WTC11 (cell line): ENCODE measurements at regions not wholly inside any gene's neighbourhood (a gene's known extent, or its start where the extent isn't known, plus 50 kb on each side); places are given as distances from the start of the nearest gene placed in this dataset.

Source experiments
- ATAC-seq: fragments of 200-7000 bp; cut with Tn5 transposase; 2 replicates; pipeline ENCODE4 v1.10.0; 2021; ENCODE audit warnings: mild to moderate bottlenecking, moderate library complexity
- CTCF ChIA-PET: fragments of 300-600 bp; sonication (Branson Sonifier 250); formaldehyde crosslinking; loops from one replicate; lab custom pipeline; 2021; ENCODE audit warnings: antibody characterized with exemption; lab: Charles Lee
- POLR2A ChIA-PET: fragments of 350-600 bp; sonication (Branson Sonifier 250); formaldehyde crosslinking; loops from one replicate; lab custom pipeline; 2021; ENCODE audit warnings: antibody characterized with exemption; lab: Charles Lee
- DNase-seq: peaks from one replicate; pipeline ENCODE4 v3.0.0; 2021; ENCODE audit warnings: low spot score
- H3K27ac Mint-ChIP-seq: 2 replicates; pipeline ENCODE4 v1.8.0; 2021; ENCODE audit warnings: mixed read lengths
- H3K27me3 Mint-ChIP-seq: 2 replicates; pipeline ENCODE4 v1.8.0; 2021; ENCODE audit warnings: low read depth, mild to moderate bottlenecking, moderate library complexity, mixed read lengths
- H3K36me3 Mint-ChIP-seq: 2 replicates; pipeline ENCODE4 v1.8.0; 2021; ENCODE audit warnings: mixed read lengths
- H3K4me1 Mint-ChIP-seq: 2 replicates; pipeline ENCODE4 v1.8.0; 2022; ENCODE audit warnings: mixed read lengths
- H3K4me3 Mint-ChIP-seq: 2 replicates; pipeline ENCODE4 v1.8.0; 2021; ENCODE audit warnings: mild to moderate bottlenecking, moderate library complexity, mixed read lengths
- H3K9me3 Mint-ChIP-seq: 2 replicates; pipeline ENCODE4 v1.8.0; 2021; ENCODE audit warnings: mixed read lengths
- ATF3 ChIP-seq: sonication (generic); formaldehyde crosslinking; conservative IDR thresholded peaks from 2 replicates; pipeline ENCODE4 v1.8.1; 2022; ENCODE audit warnings: mild to moderate bottlenecking, missing genetic modification reagents
- CREB1 ChIP-seq: sonication (generic); formaldehyde crosslinking; IDR thresholded peaks from 2 replicates; pipeline ENCODE4 v1.8.0; 2023; ENCODE audit warnings: mild to moderate bottlenecking, missing genetic modification reagents
- E2F1 ChIP-seq: sonication (generic); formaldehyde crosslinking; IDR thresholded peaks from 2 replicates; pipeline ENCODE4 v1.8.0; 2022; ENCODE audit warnings: mild to moderate bottlenecking, missing genetic modification reagents
- E2F4 ChIP-seq: sonication (generic); formaldehyde crosslinking; IDR thresholded peaks from 2 replicates; pipeline ENCODE4 v1.8.1; 2022; ENCODE audit warnings: low read depth, mild to moderate bottlenecking, moderate library complexity, missing genetic modification reagents, borderline replicate concordance
- E2F5 ChIP-seq: sonication (generic); formaldehyde crosslinking; IDR thresholded peaks from 2 replicates; pipeline ENCODE4 v1.8.1; 2022; ENCODE audit warnings: mild to moderate bottlenecking, moderate library complexity, missing genetic modification reagents
- EMX1 ChIP-seq: fragments of 250-450 bp; sonication (Bioruptor Pico); IDR thresholded peaks from 2 replicates; pipeline ENCODE4 v1.8.0; 2021; ENCODE audit warnings: mild to moderate bottlenecking
- GABPB1 ChIP-seq: sonication (generic); formaldehyde crosslinking; IDR thresholded peaks from 2 replicates; pipeline ENCODE4 v1.8.1; 2023; ENCODE audit warnings: mild to moderate bottlenecking, missing genetic modification reagents
- GRHL2 ChIP-seq: fragments of 250-450 bp; sonication (Bioruptor Pico); IDR thresholded peaks from 2 replicates; pipeline ENCODE4 v1.8.0; 2022; ENCODE audit warnings: mild to moderate bottlenecking, moderate library complexity; ENCODE audit not compliant: insufficient replicate concordance, severe bottlenecking
- GTF2I ChIP-seq: fragments of 250-450 bp; sonication (Bioruptor Pico); conservative IDR thresholded peaks from 2 replicates; pipeline ENCODE4 v1.4.0; 2021; ENCODE audit warnings: mild to moderate bottlenecking
- HMGA2 ChIP-seq: fragments of 250-450 bp; sonication (Bioruptor Pico); IDR thresholded peaks from 2 replicates; pipeline ENCODE4 v1.4.0; 2021; ENCODE audit warnings: mild to moderate bottlenecking, moderate library complexity
- IRF2 ChIP-seq: sonication (generic); formaldehyde crosslinking; IDR thresholded peaks from 2 replicates; pipeline ENCODE4 v1.8.0; 2022; ENCODE audit warnings: low read depth, missing genetic modification reagents, borderline replicate concordance
- JAZF1 ChIP-seq: fragments of 250-450 bp; sonication (Bioruptor Pico); IDR thresholded peaks from 2 replicates; pipeline ENCODE4 v1.9.0; 2021; ENCODE audit warnings: moderate library complexity, mild to moderate bottlenecking, inconsistent platforms
- MLX ChIP-seq: sonication (generic); formaldehyde crosslinking; IDR thresholded peaks from 2 replicates; pipeline ENCODE4 v1.8.1; 2023; ENCODE audit warnings: mild to moderate bottlenecking, missing genetic modification reagents, moderate library complexity
- NR2C2 ChIP-seq: sonication (generic); formaldehyde crosslinking; IDR thresholded peaks from 2 replicates; pipeline ENCODE4 v1.8.0; 2022; ENCODE audit warnings: mild to moderate bottlenecking, missing genetic modification reagents
- NR3C1 ChIP-seq: sonication (generic); formaldehyde crosslinking; conservative IDR thresholded peaks from 2 replicates; pipeline ENCODE4 v1.8.1; 2023; ENCODE audit warnings: low read depth, mild to moderate bottlenecking, missing genetic modification reagents
- OVOL2 ChIP-seq: fragments of 250-450 bp; sonication (Bioruptor Pico); IDR thresholded peaks from 2 replicates; pipeline ENCODE4 v1.9.0; 2021; ENCODE audit warnings: mild to moderate bottlenecking, borderline replicate concordance
- STAT6 ChIP-seq: sonication (generic); formaldehyde crosslinking; conservative IDR thresholded peaks from 2 replicates; pipeline ENCODE4 v1.8.1; 2023; ENCODE audit warnings: mild to moderate bottlenecking, low read depth, missing genetic modification reagents, moderate library complexity
- ZMAT4 ChIP-seq: fragments of 250-450 bp; sonication (Bioruptor Pico); IDR thresholded peaks from 2 replicates; pipeline ENCODE4 v1.9.0; 2021; ENCODE audit warnings: mild to moderate bottlenecking
- ZNF281 ChIP-seq: sonication (generic); formaldehyde crosslinking; IDR thresholded peaks from 2 replicates; pipeline ENCODE4 v1.8.0; 2023; ENCODE audit warnings: mild to moderate bottlenecking, missing genetic modification reagents

GRCh38 chr4:17009871-17010367 lies 111.5 kb upstream of the LDB2 start:
- Mint-ChIP-seq H3K4me3 (no peak overlapping the region), H3K27me3 (no peaks in the 10 kb centered on the region), H3K9me3 (peaks cover 9% of the 10 kb centered on the region), H3K27ac (no peak overlapping the region), H3K4me1 (peaks cover 25% of the 10 kb centered on the region), H3K36me3 (peaks cover 12% of the 10 kb centered on the region)
- TF ChIP-seq ATF3 (CRISPR knock-in tag) (no peak), ZMAT4 (CRISPR knock-in tag) (no peak), GRHL2 (no peak), GABPB1 (CRISPR knock-in tag) (no peak), JAZF1 (CRISPR knock-in tag) (no peak), E2F1 (CRISPR knock-in tag) (no peak), ZNF281 (CRISPR knock-in tag) (no peak), E2F4 (no peak), OVOL2 (CRISPR knock-in tag) (no peak), CREB1 (no peak), NR3C1 (CRISPR knock-in tag) (no peak), IRF2 (CRISPR knock-in tag) (no peak), STAT6 (CRISPR knock-in tag) (no peak), NR2C2 (CRISPR knock-in tag) (no peak), HMGA2 (CRISPR knock-in tag) (no peak), EMX1 (no peak), E2F5 (CRISPR knock-in tag) (no peak), GTF2I (no peak), MLX (CRISPR knock-in tag) (no peak)
- ATAC-seq (no peak), DNase-seq (no peak)
- CTCF ChIA-PET: interaction anchor here (1.5 kb wide), 1 partner anchor 93 kb away, joined by 5 read pairs; no protein-coding TSS in a partner anchor
- POLR2A ChIA-PET: interaction anchor here (1.1 kb wide), 1 partner anchor 13 kb away, joined by 3 read pairs; no protein-coding TSS in a partner anchor
